ENCODE measurements at regions not wholly inside any gene's neighbourhood (a gene's known extent, or its start where the extent isn't known, plus 50 kb on each side); places are given as distances from the start of the nearest gene placed in this dataset.

- TF ChIP-seq CTCF (IDR thresholded peaks at IDR 0.05; ENCODE audit: low read length) (no peak), EZH2 (IDR thresholded peaks at IDR 0.05; ENCODE audit: borderline replicate concordance, low read length) (no peak)
These were observed 662.5 kb downstream of the POM121L12 start for GRCh38 chr7:53697913-53698312.
